ENCODE measurements at regions not wholly inside any gene's neighbourhood (a gene's known extent, or its start where the extent isn't known, plus 50 kb on each side); places are given as distances from the start of the nearest gene placed in this dataset.

DNA sequence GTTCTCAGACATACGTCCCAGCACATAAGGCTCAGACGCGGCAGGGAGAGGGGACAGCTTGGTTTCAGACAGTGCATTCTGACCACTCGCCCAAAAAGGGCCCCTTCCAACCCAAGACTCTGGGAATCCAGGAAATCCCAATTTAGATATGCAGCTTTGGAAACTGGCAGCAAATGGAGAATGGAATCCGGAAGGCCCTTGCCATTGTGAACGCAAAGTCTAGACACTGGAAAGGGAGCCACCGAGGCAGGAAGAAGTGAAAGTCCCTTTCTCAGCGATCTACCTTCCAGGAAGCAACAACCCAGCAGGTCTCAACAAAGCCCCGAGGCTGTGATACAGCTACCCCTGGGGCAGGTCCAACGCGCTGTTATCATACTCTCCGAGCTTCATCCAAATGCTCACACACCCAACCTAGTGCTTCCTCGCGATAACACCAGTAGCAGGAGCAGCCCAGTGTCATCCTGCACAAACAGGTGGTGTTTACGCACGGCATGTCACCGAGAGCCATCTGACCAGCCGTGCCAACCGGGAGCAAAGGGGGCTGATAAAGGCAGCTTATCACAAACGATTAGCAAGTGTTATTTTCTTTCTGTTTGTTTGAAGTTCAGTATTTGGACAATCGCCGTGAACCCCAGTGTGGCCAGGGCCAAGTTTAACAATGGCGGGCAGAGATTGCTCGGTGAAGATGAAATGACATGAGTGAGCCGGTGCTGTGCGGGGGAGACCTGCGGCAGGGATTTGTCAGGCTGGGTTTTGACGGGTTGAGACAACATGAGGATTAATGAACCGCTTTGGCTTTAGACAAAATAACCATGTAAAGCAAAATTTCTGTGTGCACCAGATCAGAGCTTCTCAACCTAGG lies 240.6 kb downstream of the FOXL1 start:
- no peak overlapping the region for H3K4me3 Mint-ChIP-seq
- ATAC-seq (no peak), DNase-seq (ENCODE audit: low spot score in 2 of 2) (no peak)
- no peaks in the 10 kb centered on the region for H3K9me3 Mint-ChIP-seq
- H3K27ac Mint-ChIP-seq = no peak overlapping the region
- H3K36me3 Mint-ChIP-seq = no peaks in the 10 kb centered on the region
- no peaks in the 10 kb centered on the region for H3K4me1 Mint-ChIP-seq

DNA sequence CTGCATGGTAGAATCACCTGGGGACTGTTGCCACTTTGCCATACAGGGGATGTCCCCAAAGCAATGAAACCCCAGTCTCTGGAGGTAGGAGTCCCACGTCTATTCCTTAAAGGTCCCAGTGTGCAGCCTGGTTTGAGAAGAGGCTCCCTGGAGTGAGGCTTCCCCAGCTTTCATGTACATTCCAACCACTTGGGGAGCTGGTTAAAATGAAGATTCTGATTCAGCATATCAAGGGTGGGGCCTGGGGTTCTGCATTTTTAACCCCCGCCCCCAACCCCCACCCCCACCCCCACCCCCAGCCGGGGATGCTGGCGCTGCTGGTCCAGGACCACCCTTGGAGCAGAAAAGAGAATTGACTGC lies 241.2 kb downstream of the FOXL1 start:
- Mint-ChIP-seq H3K36me3 (no peaks in the 10 kb centered on the region), H3K4me3 (no peak overlapping the region), H3K9me3 (no peaks in the 10 kb centered on the region), H3K4me1 (no peaks in the 10 kb centered on the region), H3K27ac (no peak overlapping the region)
- DNase-seq (ENCODE audit: low spot score in 2 of 2) (no peak), ATAC-seq (no peak)

DNA sequence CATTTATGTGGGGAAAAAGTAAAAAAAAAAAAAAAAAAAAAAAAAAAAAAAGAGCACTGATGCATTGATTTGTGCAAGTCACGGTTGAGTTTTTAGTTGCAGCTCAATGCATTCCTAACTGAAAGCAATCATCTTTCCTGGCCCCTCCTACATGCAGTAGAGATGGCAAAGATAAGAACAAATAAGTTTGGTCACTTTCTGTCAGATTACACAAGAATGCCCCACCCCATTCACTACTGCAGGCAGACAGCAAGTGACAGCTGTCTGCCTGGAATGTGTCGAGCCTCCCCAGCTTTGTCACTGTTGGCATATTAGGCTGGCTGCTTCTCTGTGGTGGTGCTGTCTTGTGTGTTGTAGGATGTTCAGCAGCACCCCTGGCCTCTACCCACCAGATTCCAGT lies 243.5 kb downstream of the FOXL1 start:
- ATAC-seq (no peak), DNase-seq (ENCODE audit: low spot score in 2 of 2) (no peak)
- no peaks in the 10 kb centered on the region for H3K4me1 Mint-ChIP-seq
- H3K27ac Mint-ChIP-seq = no peak overlapping the region
- no peaks in the 10 kb centered on the region for H3K9me3 Mint-ChIP-seq
- no peak overlapping the region for H3K4me3 Mint-ChIP-seq
- no peaks in the 10 kb centered on the region for H3K36me3 Mint-ChIP-seq

DNA sequence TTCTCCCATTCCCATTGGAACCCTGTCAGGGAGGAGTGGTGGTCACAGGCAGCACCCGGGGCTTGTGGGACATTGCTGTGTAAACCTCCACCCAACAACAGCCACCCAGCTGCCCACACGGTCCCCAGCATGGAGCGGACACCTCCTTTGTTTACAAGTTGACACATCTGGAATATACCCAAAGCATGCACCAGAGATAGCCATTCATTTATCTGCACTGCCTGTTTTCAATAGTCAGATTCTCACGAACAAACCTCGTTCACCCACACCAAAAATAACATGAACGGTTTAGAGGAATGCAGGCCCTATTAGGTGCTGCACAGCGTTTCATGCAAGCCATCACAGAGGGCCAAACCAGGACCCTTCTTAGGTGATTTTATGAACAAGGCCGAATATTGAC lies 244.8 kb downstream of the FOXL1 start:
- Mint-ChIP-seq H3K9me3 (no peaks in the 10 kb centered on the region), H3K36me3 (no peaks in the 10 kb centered on the region), H3K4me1 (no peaks in the 10 kb centered on the region), H3K4me3 (no peak overlapping the region), H3K27ac (no peak overlapping the region)
- DNase-seq (ENCODE audit: low spot score in 2 of 2) = no peak
- ATAC-seq = no peak

DNA sequence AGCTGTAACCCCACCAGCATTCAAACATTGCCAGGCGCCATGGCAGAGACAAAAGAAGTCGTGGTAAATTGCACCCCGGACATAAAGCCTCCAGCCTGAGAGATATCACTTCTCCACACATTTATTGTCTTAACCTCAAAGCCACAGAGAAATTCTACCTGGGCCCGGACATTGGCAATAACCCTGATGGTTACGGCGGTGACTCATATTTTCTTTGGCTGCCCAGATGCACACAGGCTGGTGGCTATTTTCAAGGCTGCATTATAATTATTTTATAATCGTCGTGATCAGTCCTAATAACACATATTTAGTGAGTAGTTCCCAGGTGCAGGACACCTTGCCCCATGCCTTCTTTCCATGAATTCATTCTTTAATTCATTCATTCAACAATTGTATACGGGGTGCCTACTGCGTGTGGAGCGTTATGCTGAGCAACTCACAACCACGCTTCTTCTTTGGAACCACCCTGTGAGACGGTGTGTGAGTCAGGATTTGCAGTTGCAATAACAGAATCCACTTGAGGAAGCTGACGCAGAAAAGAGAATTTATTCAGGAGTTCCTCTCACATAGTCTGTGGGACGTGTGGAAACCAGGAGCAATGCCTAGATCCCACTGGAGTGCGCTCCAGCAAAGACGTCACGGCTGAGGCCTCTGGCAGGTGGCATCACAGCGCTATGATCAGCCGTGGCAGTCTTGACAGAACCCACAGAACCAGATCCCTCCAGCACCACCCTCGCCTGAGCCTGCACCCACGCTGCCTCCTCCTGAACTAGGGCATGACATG lies 245.7 kb downstream of the FOXL1 start:
- no peaks in the 10 kb centered on the region for H3K9me3 Mint-ChIP-seq
- H3K4me3 Mint-ChIP-seq = no peak overlapping the region
- H3K4me1 Mint-ChIP-seq = no peaks in the 10 kb centered on the region
- ATAC-seq (no peak), DNase-seq (ENCODE audit: low spot score in 2 of 2) (no peak)
- no peaks in the 10 kb centered on the region for H3K36me3 Mint-ChIP-seq
- no peak overlapping the region for H3K27ac Mint-ChIP-seq

DNA sequence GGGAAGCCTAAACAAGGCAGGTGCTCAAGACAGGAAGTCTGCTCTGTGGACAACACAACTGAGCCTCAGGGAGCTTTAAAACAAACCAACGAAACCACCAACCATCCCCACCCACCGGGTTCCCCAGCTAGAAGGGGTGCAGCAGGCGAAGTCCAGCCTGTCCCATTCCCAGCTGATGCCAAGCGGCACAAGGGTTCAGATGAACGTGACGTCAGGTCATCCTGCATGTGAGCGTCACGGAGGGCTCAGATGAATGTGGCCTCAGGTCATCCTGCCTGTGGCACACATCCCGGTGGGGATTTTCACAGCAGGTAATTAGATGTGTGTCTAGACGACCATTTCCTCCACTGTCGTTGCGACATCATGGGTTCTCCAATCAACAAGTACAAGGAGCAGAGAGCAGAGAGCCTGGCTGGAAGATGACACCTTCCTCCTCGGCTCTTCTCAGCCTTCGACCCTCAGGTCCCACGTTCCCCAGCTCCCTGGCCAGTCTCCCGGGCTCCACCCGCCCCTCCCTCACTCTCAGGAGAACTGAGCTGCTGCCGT lies 246.5 kb downstream of the FOXL1 start:
- Mint-ChIP-seq H3K36me3 (no peaks in the 10 kb centered on the region), H3K4me3 (no peak overlapping the region), H3K27ac (no peak overlapping the region), H3K4me1 (no peaks in the 10 kb centered on the region), H3K9me3 (no peaks in the 10 kb centered on the region)
- ATAC-seq (peak; percentile 11), DNase-seq (ENCODE audit: low spot score in 2 of 2) (no peak)

DNA sequence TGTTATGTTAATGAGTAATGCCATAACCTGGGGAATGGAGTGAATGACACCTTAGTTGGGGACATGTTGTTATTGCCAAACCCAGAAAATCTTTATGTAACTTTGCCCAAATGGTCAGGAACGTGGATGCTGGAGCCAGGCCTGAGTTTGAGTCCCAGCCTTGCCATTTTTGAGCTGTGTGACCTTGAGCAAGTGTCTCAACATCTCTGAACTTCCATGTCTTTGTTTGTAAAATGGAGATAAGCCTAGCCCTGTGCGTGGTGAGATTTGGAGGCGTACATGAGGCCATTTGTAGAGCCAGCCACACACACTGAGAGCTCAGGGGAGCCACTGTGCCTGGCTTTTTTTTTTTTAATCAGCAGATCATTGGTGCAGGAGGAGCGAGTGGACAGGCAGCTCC lies 247.3 kb downstream of the FOXL1 start:
- no peak for DNase-seq (ENCODE audit: low spot score in 2 of 2)
- Mint-ChIP-seq H3K9me3 (no peaks in the 10 kb centered on the region), H3K27ac (no peak overlapping the region), H3K4me1 (no peaks in the 10 kb centered on the region), H3K36me3 (no peaks in the 10 kb centered on the region), H3K4me3 (no peak overlapping the region)
- no peak for ATAC-seq

DNA sequence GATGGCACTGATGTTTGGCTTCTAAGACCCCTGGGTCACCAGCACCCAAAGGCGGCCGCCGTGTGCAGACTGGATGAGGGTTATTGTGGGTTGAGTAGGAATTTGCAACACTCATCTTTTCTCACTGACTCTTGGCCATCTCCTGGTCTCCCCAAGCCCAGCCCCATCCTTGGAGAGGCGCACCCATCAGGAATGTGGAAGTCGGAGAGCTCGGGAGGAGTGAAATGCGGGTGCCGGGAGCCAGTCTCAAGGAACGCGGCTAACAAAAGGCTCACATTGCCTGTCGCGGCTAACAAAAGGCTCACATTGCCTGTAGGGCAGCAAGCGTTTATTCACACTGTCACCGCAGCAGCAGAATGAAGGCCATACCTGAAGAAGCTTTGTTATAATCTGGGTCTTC lies 248.6 kb downstream of the FOXL1 start:
- Mint-ChIP-seq H3K36me3 (no peaks in the 10 kb centered on the region), H3K4me3 (no peak overlapping the region), H3K9me3 (no peaks in the 10 kb centered on the region), H3K27ac (no peak overlapping the region), H3K4me1 (no peaks in the 10 kb centered on the region)
- DNase-seq (ENCODE audit: low spot score in 2 of 2) = no peak
- no peak for ATAC-seq

DNA sequence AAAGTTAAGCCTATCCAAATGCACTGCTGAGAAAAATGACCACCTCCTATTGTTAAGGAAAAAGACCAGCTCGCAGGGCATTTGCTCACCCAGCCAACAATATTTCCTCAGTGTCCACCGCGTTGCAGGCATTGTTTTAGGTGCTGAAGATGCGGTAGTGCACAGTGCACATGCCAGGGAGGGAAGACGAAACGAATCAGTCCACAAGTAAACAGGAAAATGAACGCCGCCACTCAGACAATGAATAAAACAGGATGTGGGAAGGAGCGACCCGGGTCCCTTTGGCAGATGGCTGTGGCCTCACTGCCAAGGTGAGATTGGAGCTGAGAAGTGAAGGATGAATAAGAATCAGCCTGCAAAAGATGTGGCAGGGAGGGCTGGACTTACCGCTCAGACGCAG lies 249.2 kb downstream of the FOXL1 start:
- no peak for DNase-seq (ENCODE audit: low spot score in 2 of 2)
- no peak overlapping the region for H3K4me3 Mint-ChIP-seq
- ATAC-seq = no peak
- H3K9me3 Mint-ChIP-seq = no peaks in the 10 kb centered on the region
- H3K4me1 Mint-ChIP-seq = no peaks in the 10 kb centered on the region
- no peaks in the 10 kb centered on the region for H3K36me3 Mint-ChIP-seq
- H3K27ac Mint-ChIP-seq = no peak overlapping the region

DNA sequence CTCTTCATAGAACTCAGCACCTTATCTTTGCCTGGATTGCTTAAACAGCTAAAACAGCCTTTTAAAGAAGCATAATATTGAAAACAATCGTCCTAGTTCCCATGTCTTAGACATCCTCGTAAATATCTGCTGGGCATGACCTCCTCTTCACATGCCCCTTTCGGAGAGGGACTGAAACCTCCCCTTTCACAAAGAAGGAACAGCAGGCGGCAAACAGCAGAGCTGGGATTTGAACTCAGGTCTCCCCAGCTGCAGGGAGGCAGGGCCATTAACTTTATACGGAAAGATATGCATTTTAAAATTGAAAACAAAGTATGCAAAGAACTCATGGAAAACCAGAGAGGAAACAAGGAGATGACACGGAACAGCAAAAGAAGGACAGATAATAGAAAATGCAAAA lies 249.9 kb downstream of the FOXL1 start:
- H3K4me3 Mint-ChIP-seq = no peak overlapping the region
- H3K36me3 Mint-ChIP-seq = no peaks in the 10 kb centered on the region
- DNase-seq (ENCODE audit: low spot score in 2 of 2) (no peak), ATAC-seq (no peak)
- H3K9me3 Mint-ChIP-seq = no peaks in the 10 kb centered on the region
- H3K4me1 Mint-ChIP-seq = peaks cover 1% of the 10 kb centered on the region
- H3K27ac Mint-ChIP-seq = no peak overlapping the region

DNA sequence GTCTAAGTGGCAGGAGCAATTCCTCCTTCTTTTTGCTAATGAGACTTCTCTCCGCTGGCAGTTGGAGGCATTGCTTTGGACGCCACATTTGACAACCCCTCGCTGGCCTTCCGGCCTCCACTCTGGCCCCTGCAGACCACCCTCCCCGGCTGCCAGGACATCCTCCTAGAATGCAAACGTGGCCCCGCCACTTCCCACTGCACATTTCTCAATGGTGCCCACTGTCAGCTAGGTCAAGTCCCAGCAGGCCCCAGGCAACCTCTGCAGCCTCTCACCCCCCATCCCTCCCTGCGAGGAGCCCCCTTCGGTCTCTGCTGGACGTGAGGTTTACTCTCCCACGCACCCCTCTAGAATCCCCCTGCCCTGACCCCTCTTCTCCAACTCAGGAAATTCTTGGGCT lies 250.3 kb downstream of the FOXL1 start:
- Mint-ChIP-seq H3K9me3 (no peaks in the 10 kb centered on the region), H3K4me1 (peaks cover 5% of the 10 kb centered on the region), H3K36me3 (no peaks in the 10 kb centered on the region), H3K27ac (no peak overlapping the region), H3K4me3 (no peak overlapping the region)
- DNase-seq (ENCODE audit: low spot score in 2 of 2) (no peak), ATAC-seq (no peak)

DNA sequence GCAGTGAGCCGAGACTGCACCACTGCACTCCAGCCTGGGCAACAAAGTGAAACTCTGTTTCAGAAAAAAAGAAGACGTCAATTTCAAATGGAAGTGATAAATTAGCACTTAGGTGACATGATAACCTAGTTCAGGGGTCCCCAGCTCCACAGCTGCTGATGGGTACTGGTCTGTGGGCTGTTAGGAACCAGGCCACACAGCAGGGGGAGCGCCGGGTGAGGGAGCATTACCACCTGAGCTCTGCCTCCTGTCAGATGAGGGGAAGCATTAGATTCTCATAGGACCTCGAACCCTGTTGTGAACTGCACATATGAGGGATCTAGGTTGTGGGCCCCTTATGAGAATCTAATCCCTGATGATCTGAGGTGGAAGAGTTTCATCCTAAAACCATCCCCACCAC lies 253.0 kb downstream of the FOXL1 start:
- H3K9me3 Mint-ChIP-seq = no peaks in the 10 kb centered on the region
- DNase-seq (ENCODE audit: low spot score in 2 of 2) (no peak), ATAC-seq (no peak)
- H3K36me3 Mint-ChIP-seq = no peaks in the 10 kb centered on the region
- no peak overlapping the region for H3K4me3 Mint-ChIP-seq
- H3K4me1 Mint-ChIP-seq = peaks cover 5% of the 10 kb centered on the region
- H3K27ac Mint-ChIP-seq = no peak overlapping the region

DNA sequence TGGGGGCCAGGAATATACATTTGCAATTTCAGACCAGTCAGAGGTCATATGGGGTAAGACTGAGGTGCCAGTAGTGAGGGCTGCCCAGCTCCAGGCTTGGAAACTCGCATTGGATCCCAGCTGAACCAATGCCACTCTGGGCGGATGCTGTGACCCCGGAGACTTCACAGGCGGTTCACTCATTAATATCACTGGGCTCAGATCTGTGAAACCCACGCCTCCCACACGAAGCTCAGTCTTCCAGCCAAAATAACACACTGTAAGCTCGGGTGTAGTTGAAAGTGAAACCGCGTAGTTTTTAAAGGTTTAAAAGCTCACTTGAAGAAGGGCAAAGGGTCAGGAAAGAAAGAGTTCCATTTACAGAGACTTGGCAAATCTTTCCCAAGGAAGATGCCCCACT lies 254.8 kb downstream of the FOXL1 start:
- no peak for ATAC-seq
- no peak for DNase-seq (ENCODE audit: low spot score in 2 of 2)
- no peaks in the 10 kb centered on the region for H3K36me3 Mint-ChIP-seq
- no peaks in the 10 kb centered on the region for H3K9me3 Mint-ChIP-seq
- H3K27ac Mint-ChIP-seq = no peak overlapping the region
- peaks cover 5% of the 10 kb centered on the region for H3K4me1 Mint-ChIP-seq
- H3K4me3 Mint-ChIP-seq = no peak overlapping the region

DNA sequence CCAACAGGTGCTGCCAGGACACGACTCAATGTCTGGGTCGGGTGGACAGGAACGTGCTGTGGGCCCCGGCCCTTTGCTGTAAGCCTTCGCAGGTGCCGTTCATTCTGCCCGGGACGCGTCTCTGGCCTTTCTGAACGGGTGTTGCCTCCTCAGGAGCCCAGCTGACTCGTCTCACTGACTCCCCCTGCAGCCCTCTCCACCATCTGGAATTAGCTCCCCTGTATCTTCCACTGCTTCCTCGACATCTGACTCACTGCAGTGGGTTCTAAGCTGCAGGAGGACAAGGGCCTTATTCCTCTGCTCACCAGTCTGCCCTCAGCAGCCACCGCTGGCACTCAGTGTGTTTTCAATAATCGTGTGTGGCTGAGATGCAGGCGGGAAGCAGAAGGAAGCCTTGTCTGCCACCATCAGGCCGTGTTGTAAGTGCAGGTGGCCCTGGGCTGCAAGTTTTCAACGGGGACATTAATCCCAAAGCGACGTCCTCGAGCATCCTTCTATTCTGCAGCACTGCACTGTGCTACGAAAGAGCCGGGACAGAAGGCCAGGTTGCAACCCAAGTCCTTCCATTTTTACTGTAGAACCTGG lies 256.2 kb downstream of the FOXL1 start:
- no peak for ATAC-seq
- H3K4me3 Mint-ChIP-seq = no peak overlapping the region
- no peaks in the 10 kb centered on the region for H3K36me3 Mint-ChIP-seq
- no peak overlapping the region for H3K27ac Mint-ChIP-seq
- H3K9me3 Mint-ChIP-seq = no peaks in the 10 kb centered on the region
- DNase-seq (ENCODE audit: low spot score in 2 of 2) = no peak
- peaks cover 5% of the 10 kb centered on the region for H3K4me1 Mint-ChIP-seq

DNA sequence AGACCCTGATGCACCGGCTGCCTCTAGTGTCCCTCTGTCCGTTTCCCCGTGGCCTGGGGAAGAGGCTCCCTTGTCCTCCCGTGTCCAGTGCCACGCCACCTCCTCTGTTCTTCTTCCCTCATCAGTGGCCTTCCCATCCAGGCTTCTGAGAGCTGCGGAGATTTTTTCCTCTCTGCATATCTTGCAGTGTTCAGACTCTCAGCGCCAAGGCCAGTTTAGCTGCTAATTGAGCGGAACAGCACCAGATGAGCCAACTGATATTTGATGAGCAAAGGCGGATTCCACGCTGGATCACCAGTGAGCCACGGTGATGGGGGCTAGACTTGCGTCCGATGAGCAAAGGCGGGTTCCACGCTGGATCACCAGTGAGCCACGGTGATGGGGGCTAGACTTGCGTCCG lies 257.6 kb downstream of the FOXL1 start:
- no peak for ATAC-seq
- H3K9me3 Mint-ChIP-seq = no peaks in the 10 kb centered on the region
- no peak for DNase-seq (ENCODE audit: low spot score in 2 of 2)
- no peak overlapping the region for H3K27ac Mint-ChIP-seq
- no peaks in the 10 kb centered on the region for H3K36me3 Mint-ChIP-seq
- no peak overlapping the region for H3K4me3 Mint-ChIP-seq
- peaks cover 5% of the 10 kb centered on the region for H3K4me1 Mint-ChIP-seq

Measured in stimulated activated effector memory CD8-positive, alpha-beta T cell treated with anti-CD3 and anti-CD28 coated beads, Interleukin-12 subunit alpha, Interleukin-12 subunit beta, amount 100 ng/mL, for 72 hours (primary cell).